ENCODE measurements at regions not wholly inside any gene's neighbourhood (a gene's known extent, or its start where the extent isn't known, plus 50 kb on each side); places are given as distances from the start of the nearest gene placed in this dataset.

DNA sequence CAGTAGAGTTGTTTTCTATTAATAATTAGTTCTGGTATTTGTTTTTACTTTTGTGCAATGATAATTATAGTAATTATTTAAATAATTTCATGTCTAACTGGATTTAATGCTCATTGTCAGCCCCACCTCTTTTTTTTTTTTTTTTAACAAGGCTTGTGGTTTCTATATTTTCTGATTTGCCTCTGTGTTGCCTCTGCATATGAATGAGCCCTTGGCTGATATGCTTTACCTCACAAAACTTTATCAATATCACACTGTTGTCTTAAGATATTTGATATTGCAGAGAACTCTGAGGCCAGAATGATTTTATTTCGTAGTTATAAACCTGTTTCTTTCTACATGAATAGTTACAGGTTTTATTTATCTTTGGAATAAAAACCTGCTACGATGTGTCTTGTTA, 116.2 kb upstream of the ATP2B1 start:
- TF ChIP-seq POLR2AphosphoS5 (IDR thresholded peaks at IDR 0.05; ENCODE audit: borderline replicate concordance, low read depth, low read length) (no peak), EZH2 (IDR thresholded peaks at IDR 0.05) (no peak), FOXP2 (optimal IDR thresholded peaks at IDR 0.05; ENCODE audit: control extremely low read depth, extremely low read length, insufficient read depth) (no peak)
